Fibroblast of skin of scalp (primary cell): ENCODE measurements at regions not wholly inside any gene's neighbourhood (a gene's known extent, or its start where the extent isn't known, plus 50 kb on each side); places are given as distances from the start of the nearest gene placed in this dataset.

Source experiments
- DNase-seq: peaks from one replicate; pipeline ENCODE4 v3.0.0-alpha.2; 2013

DNA sequence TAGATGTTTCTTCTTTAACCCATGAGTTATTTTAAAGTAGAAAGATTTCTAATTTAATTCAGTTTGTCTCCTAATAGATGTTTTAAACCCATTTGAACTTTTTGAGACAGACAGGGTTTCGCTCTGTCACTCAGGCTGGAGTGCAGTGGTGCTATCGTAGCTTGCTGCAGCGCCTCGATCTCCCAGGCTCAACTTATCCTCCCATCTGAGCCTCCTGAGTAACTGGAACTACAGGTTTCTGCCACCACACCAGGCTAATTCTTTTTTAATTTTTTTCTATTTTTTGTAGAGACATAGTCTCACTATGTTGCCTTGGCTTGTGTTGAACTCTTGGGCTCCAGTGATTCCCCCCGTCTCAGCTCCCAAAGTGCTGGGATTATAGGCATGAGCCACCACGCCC, 53.0 kb upstream of the RAB18 start:
- no peak for DNase-seq

DNA sequence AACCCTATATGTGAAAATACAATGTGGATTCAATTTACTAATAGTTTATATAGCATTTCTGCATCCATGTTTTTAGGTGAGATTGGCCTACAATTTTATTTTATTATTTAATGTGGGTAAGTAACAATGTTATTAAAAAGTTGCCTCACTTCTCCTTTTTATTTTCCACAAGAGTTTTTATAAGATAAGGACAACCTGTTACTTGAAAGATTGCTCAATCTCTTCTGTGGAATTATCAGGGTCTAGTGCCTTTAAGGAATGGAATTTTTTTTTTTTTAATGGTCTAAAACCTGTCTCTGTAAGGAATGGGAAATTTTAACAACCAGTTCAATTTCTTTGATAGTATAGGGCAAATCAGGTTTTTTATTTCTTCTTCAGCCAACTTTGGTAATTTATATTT, 53.9 kb upstream of the RAB18 start:
- DNase-seq, result no peak

DNA sequence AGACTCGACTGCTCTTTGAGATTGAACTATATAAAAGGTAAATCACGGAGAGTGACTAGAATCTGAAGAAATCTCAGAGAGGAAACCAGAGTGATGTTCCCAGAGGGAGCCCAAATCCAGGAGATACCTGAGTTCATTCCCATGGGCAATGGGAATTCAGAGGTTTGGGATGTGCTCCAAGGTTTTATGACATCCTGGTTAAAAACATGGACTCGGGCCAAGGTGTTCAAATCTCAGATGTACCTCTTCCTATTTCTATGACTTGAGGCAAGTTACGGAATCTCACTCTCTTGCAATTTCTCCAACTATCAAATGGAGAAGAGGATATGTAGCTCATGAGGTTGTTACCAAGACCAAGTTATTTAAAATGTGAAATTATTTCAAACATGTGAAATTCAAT, 54.5 kb upstream of the RAB18 start:
- DNase-seq, result no peak

DNA sequence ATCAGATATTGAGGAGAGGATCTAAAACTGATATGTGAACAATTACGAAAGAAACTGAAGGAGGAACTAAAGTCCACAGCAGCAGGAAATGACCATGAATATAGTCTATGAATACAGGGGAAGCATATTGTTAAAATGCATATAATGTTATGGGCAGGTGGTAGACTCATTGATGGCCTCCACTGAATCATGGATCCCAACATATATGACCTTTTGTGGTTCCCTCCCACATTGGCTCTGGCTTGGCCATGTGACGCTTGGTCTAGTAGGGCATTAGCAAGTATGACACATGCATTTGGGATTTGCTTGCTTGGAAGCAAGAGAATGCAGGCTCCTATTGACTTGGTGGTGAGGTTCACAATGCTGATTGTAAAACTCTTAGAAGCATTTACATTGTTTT, 55.2 kb upstream of the RAB18 start:
- DNase-seq, result peak; percentile 36

DNA sequence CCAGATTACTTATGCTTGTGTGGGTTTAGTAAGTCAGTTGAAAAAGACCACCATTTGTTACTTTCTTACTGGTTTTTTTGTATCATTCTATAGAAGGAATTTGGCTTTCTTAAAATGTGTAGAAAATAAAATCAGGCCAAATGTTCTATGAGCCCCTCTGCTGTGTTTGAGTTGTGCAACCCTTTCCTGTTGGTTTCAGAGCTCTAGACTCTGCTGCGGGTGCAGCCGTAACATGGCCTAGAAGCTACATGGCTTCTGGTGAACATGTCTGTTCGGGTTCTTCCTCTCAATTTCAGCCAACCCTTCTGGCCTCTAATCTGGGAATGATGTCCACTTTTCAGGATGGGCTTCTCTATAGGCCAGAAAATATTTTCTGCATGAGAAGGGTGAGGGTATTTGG, 56.6 kb upstream of the RAB18 start:
- no peak for DNase-seq

DNA sequence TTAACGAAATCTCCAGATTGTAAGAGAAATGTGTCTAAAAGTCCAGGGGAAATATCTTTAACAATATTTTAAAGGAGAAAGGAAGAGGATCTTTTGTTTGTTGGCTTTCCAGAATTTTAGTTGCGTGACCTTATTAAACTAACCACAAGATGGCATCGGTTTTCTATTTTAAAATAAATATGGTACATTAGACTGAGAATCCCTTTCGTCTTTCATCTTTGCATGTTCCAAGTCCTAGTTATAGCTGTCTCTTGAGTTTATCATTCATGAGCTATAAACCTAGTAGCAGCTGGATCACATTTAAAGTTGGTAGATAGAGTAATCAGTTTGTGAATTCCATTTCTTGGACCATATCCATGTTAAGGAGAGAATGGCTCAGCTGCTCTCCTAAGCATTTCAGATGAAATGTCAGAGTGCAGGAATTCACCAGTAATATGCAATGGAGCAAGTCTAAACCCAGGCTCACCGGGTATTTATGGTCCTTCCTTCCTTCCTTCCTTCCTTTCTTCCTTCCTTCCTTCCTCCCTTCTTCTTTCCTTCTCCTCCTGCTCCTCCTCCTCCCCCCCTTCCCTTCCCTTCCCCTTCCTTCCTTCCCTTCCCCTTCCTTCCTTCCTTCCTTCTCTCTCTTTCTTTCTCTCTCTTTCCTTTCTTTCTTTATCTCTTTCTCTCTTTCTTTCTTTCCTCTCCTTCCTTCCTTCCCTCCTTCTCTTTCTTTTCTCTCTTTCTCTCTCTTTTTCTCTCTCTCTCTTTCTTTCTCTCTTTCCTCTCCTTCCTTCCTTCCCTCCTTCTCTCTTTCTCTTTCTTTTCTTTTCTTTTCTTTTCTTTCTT, 57.8 kb upstream of the RAB18 start:
- peak; percentile 35 for DNase-seq

DNA sequence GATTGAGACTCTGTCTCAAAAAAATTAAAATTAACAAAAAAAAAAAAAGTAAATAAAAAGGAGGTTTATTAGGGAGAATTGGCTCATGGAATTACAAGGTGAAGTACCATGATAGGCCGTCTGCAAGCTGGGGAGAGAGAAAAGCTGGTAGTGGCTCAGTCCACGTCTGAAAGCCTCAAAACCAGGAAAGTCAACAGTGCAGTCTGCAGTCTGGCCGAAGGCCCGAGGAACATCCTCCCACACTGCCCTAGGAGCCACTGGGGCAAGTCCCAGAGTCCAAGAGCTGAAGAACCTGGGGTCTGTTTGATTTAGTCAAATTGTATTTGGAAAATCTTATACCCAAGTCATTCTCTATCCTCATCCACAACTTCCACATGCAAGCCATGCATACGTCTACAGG, 59.0 kb upstream of the RAB18 start:
- no peak for DNase-seq

DNA sequence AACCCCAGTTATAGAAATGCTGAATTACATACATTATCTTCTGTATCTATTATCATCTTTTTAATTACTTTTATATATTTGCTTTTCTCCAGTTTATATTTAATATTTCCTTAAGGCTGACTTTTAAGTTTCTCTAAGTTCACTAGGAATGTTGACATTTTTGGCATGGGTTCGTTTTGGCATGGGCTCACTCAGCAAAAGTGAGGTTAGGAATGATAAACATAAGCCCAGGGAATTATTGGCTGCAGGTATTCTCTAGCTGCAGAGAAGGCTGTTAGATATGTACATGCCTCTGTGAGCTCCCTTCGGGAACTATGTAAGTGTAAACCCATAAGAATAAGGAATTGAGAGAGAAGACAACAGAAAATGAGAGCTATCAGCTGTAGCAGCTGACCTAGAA, 63.6 kb upstream of the RAB18 start:
- DNase-seq, result no peak

DNA sequence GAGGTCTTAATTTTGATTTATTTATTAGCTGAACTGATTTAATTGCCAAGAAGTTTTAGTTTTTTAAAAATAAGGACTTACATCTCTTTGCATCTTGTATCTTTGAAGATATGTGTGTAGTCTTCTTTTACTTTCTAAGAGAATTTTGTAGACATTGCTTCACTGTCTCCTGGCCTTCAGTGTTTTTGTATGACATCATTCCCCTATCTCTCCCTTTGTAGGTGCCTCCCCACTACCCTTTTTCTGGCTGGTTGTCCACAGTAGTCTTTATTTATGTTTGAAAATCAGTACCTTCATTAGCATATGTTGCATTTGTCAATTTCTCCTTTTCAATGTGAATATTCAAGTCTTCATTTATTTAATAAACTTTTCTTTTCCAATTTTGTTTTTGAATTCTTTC, 64.1 kb upstream of the RAB18 start:
- no peak for DNase-seq

DNA sequence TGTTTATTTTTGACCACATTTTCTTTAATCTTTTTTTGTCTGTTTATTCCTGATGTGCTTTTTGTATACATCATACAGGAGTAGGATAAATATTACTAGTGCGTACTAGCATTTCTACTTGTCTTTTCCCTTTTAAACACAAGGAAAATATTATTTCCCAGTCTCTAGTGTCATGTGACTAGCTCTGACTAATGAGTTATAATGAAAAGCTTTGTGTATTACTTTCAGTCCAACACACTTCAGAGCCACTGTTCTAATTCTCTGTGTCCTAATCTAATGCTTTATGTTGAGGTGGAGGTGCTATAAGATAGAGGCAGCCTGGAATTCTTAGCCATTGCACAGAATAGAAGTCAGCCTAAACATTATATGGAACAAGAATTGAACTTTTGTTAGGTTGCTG, 65.0 kb upstream of the RAB18 start:
- DNase-seq, result no peak

DNA sequence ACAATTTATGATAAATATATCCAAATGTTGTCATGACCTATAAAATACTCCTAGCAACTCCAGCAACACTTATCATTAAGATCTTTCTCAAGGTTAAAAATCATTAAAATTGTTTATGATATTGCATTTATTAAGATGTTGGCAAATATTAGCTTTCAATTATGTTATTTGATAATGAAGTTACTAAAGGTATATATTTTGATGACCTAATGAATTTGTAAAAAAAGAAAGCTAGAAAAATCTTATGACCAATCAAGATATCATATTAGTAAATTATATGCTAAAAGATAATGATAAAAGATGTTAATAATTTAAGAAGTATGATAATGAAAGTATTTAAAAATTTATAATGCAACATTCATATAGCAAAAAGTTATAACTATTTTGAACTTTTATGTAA, 66.3 kb upstream of the RAB18 start:
- no peak for DNase-seq

DNA sequence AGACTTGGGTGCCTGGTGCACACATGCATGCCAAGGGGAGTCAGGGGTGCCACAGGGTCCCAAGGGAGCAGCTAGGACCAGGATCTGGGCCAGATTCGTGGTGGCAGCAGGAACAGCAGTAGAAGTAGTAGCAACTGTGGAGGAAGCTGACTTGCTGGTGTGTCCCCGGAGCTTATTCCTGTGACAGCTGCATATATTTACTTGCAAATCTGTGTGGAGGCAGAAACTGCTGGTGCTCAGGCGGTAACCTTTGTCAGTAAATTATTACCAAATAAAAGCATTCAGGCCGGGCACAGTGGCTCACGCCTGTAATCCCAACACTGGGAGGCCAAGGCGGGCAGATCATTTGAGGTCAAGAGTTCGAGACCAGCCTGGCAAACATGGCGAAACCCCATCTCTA, 67.4 kb upstream of the RAB18 start:
- no peak for DNase-seq

DNA sequence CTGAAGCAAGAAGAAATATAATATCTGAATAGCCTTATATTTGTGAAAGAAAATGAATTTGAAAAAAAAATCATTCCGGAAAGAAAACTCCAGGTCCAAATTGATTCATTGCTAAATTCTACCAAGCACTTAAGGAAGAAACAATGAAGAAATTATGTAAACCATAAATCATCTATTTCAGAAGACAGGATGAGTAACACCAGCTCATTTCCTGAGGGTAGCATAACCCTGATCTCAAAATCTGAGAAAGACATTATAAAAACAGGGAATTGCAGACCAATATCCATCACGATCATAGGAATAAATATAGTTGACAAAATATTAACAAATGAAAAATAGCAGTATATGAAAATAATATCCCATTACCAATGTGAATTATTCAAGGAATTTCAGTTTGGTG, 70.1 kb upstream of the RAB18 start:
- DNase-seq, result no peak

DNA sequence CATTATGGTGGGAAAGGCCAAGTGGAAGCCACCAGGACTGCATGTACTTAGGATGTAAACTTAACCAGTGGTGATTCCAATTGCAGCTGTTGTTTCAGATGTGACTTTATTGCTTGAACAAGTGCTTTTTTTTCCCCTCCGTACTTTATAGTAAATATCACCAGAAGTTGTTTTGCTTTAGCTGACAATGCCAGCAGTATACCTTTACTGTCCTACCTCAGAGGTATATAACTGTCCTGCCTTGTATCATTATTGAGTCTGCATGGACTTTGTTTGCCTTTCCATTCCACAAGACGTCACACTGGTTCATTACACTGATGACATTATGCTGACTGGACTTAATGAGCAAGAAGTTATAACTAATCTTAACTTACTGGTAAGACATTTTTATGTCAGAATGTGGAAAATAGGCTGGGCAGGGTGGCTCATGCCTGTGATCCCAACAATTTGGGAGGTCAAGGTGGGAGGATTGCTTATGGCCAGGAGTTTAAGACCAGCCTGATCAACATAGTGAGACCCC, 77.1 kb upstream of the RAB18 start:
- DNase-seq, result no peak

DNA sequence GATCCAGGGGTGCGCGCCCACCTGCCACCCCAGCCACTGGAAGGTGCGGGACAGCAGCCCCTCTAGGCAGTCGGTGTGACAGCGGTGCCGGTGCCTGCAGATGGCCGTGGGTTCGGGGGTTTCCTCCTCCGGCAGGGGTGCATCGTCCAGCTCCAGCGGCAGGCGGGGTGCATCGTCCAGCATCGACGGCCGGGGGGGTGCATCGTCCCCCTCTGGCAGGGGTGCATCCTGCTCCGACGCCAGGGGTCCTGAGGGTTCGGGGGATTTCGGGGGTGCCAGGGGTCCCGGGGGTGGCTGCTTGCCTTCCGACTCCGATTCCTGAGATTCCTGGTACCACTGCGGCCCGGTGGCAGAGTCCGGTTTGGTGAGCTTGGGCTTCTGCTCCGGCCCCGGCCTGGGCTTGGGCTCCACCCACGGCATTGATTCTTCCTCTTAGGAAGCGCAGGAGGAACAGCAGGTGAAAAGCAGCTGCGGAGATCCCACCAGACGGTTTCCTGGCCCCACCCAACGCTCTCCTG, 90.2 kb upstream of the RAB18 start:
- DNase-seq, result no peak

DNA sequence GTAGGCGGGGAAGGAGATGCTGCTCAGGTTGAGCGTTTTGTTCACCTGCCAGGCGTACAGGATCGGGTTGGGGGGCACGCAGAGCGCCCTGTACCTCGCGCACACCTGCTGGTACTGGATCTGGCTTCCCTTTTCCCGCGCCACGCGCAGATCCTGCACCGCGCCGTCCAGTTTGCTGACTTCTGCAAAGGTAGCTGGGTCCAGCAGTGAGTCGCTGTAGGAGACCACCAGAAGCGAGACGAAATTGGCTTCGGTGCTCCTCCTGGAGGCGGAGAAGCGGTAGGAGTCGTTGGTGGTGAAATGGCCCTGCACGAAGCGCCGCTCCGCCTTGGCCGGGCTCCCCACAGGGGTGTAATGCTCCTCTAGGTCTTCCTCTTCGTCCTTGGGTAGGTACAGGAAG, 90.7 kb upstream of the RAB18 start:
- no peak for DNase-seq

DNA sequence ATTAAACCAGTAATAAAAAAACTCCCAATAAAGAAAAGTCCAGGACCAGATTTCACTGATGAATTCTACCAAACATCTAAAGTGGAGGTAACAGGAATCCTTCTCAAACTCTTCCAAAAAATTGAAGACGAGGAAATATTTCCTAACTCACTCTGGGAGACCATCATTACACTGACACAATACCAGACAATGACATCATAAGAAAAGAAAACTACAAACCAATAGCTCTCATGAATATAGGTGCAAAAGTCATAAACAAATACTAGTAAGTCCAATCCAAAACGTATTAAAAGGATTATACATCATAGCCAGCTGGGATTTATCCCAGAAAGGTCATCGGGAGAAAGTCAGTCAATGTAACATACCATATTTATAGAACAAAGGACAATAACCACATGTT, 94.0 kb upstream of the RAB18 start:
- no peak for DNase-seq

DNA sequence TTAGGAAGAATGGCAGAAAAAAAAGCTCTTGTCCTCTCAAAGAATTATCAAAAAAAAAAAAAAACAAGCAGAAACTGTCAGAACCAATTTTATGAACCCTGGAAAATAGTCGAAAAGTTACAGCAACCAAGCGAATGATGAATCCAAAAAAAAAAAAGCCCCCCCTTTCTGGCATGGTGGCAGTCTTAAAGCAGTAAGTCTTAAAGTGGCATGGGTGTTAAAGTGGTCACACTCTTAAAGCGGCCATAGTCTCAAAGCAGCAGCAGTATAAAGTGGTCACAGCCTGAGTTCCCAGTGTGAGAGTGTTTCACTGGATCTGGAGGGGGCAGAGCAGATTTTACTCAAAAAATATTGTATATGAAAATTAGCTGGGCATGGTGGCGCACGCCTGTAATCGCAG, 96.8 kb upstream of the RAB18 start:
- no peak for DNase-seq

DNA sequence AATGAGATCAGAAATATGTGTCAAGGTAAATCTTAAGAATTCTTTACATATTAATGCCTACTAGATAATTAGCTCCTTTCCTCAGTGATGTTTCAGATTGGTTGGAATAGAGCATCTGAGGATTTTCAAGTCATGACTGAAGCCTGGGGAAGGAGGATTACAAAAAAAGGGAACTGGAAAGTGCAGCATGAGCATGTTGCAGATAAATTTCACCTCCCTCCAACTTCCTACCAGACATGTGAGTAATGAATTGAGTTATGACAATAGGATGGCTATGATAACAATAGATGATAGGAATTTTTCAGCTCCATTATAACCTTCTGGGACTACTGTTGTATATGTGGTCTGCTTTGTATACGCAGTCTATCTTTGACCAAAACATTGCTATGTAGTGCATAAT, 104.2 kb upstream of the RAB18 start:
- no peak for DNase-seq

DNA sequence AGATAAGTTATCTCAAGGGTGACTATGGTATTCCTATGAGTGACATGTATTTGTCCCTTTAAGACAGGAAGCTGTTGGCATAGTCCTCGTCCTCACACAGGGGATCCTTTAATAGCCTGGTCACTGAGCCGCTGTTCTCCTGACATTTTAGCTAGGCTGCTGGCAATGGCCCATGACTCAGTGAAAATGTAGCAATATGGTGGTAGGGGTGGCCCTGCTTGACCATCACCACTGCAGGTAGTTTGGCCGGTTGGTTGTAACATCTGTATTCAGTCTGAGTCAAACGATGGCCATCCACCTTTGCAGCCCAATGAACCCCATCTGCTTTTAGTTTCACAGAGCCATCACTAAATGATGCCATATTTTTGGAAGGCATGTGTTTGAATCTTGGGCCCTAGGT, 110.1 kb upstream of the RAB18 start:
- DNase-seq, result no peak

DNA sequence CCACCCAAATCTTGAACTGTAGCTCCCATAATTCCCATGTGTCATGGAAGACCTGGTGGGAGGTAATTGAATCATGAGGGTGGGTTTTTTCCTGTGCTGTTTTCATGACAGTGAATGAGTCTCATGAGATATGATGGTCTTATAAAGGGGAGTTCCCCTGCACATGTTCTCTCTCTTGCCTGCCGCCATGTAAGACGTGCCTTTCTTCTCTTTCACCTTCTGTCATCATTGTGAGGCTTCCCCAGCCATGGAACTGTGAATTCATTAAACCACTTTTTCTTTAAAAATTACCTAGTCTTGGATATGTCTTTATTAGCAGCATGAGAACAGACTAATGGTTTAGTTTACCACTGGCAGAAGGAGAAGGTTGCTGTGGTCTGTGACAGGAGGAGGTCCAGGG, 111.5 kb upstream of the RAB18 start:
- no peak for DNase-seq

DNA sequence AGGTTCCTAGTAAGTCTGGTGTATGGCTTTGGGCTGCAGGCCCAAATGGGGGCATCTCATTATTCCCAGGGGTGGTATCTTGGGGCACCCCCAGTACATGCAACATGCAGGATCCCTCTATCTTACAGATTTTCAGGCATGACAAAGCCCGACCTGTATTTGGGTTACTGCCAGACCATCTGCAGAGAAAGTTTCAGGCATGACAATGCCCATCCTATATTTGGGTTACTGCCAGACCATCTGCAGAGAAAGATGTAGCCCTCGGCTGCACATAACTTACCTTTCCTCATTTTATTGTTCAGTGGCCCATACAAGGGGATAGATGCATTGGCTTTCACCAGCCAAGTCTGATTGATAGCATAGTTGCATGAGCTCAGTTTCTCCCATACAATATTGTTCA, 112.2 kb upstream of the RAB18 start:
- no peak for DNase-seq

DNA sequence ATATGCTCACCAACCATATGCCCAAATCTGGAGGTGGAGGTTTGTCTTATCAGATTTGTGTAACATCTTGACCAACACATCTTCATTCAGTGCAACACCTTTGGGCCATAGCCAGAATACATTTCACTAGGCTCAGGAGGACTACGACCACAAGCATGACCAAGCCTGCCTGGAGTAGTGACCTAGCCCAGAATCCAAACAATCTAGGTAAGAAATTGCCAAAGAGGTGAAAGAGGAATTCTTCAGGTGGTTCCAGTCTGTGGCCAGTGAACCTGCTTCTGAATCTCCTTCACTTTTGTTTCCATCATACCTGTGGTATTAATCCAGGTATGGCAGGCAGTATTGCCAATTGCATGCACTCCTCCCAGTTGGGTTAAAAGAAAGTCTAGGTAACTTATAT, 112.8 kb upstream of the RAB18 start:
- no peak for DNase-seq

DNA sequence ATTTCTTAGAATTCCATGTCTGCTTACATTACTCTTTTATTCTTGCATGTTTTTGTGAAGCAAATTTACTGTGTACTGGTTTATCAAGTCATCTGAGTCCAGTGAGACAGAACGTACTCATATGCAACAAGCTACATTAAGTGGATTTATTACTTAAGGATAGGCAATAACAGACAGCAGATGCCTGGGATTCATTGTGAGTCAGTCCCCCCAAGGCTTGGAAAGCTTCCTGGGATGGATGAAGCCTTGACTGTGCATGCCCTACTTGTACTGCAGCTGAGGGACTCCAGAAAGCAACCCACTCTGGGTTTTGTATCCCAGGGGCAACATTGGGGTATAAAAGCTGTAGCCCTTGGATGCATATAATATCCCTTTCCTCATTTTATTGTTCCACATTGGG, 113.4 kb upstream of the RAB18 start:
- peak; percentile 2 for DNase-seq
